ENCODE measurements at regions not wholly inside any gene's neighbourhood (a gene's known extent, or its start where the extent isn't known, plus 50 kb on each side); places are given as distances from the start of the nearest gene placed in this dataset.
"Not testable (repeated sequence)": the region's sequence is repeated elsewhere in the genome, so short reads cannot be mapped to it uniquely, and the experiment has no call there.

- no peaks in the 10 kb centered on the region for H3K36me3 ChIP-seq (ENCODE audit: control insufficient read depth, insufficient read depth, low read length)
- H3K4me1 ChIP-seq (ENCODE audit: control insufficient read depth, insufficient read depth, low read length): no peaks in the 10 kb centered on the region
- H3K9ac ChIP-seq (ENCODE audit: low read length): no peak overlapping the region
- no peak overlapping the region for H3K4me3 ChIP-seq (ENCODE audit: low read length)
- no peaks in the 10 kb centered on the region for H3K27me3 ChIP-seq (ENCODE audit: control insufficient read depth, insufficient read depth, low read length)
- H3K27ac ChIP-seq (ENCODE audit: low read depth, low read length): no peak overlapping the region
These were observed 1278.5 kb upstream of the ZEB2 start for GRCh38 chr2:145798419-145798818.

- Histone ChIP-seq H3K36me3 (ENCODE audit: control insufficient read depth, insufficient read depth, low read length) (no peaks in the 10 kb centered on the region), H3K9ac (ENCODE audit: low read length) (no peak overlapping the region), H3K4me3 (ENCODE audit: low read length) (no peak overlapping the region)
These were observed 1277.8 kb upstream of the ZEB2 start for GRCh38 chr2:145797692-145798091.

DNA sequence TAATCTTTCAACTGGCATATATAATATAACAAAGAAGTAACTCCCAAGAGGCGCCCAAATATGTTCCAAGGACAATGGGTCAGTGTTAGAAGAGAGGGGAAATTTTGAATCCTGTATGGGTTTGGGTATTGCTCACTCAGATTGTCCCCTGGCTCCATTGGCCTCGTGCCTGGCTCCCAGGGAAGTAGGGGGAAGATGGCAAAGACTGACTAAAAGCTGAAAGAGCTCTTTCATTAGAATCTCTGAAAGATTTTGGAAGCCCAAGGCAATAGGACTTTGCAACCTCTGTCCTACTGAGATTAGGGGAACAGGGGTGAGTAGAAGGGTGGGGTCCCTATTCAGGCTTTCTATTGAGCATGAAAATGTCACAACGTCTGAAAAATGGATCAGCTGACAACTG, 1272.8 kb upstream of the ZEB2 start:
- Histone ChIP-seq H3K27ac (ENCODE audit: low read depth, low read length) (no peak overlapping the region), H3K9ac (ENCODE audit: low read length) (no peak overlapping the region), H3K27me3 (ENCODE audit: control insufficient read depth, insufficient read depth, low read length) (no peaks in the 10 kb centered on the region), H3K4me3 (ENCODE audit: low read length) (no peak overlapping the region), H3K4me1 (ENCODE audit: control insufficient read depth, insufficient read depth, low read length) (no peaks in the 10 kb centered on the region), H3K36me3 (ENCODE audit: control insufficient read depth, insufficient read depth, low read length) (no peaks in the 10 kb centered on the region)

More at GRCh38 chr2:145797692-145798091, 1277.8 kb upstream of the ZEB2 start:
- H3K27ac ChIP-seq (ENCODE audit: low read depth, low read length): no peak overlapping the region
- no peaks in the 10 kb centered on the region for H3K4me1 ChIP-seq (ENCODE audit: control insufficient read depth, insufficient read depth, low read length)
- H3K27me3 ChIP-seq (ENCODE audit: control insufficient read depth, insufficient read depth, low read length): no peaks in the 10 kb centered on the region

- no peak overlapping the region for H3K27ac ChIP-seq (ENCODE audit: low read depth, low read length)
- no peaks in the 10 kb centered on the region for H3K27me3 ChIP-seq (ENCODE audit: control insufficient read depth, insufficient read depth, low read length)
- H3K4me3 ChIP-seq (ENCODE audit: low read length): no peak overlapping the region
- no peaks in the 10 kb centered on the region for H3K36me3 ChIP-seq (ENCODE audit: control insufficient read depth, insufficient read depth, low read length)
- H3K9ac ChIP-seq (ENCODE audit: low read length): no peak overlapping the region
- no peaks in the 10 kb centered on the region for H3K4me1 ChIP-seq (ENCODE audit: control insufficient read depth, insufficient read depth, low read length)
These were observed 1269.7 kb upstream of the ZEB2 start for GRCh38 chr2:145789636-145790035.

DNA sequence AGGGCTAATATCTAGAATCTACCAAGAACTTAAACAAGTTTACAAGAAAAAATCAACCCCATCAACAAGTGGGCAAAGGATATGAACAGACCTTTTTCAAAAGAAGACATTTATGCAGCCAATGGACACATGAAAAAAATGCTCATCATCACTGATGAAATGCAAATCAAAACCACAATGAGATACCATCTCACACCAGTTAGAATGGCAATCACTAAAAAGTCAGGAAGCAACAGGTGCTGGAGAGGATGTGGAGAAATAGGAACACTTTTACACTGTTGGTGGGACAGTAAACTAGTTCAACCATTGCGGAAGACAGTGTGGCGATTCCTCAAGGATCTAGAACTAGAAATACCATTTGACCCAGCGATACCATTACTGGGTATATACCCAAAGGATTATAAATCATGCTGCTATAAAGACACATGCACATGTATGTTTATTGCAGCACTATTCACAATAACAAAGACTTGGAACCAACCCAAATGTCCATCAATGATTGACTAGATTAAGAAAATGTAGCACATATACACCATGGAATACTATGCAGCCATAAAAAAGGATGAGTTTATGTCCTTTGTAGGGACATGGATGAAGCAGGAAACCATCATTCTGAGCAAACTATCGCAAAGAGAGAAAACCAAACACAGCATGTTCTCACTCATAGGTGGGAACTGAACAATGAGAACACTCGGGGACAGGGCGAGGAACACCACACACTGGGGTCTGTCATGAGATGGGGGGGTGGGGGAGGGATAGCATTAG, 1267.9 kb upstream of the ZEB2 start:
- not testable (repeated sequence) for H3K27ac ChIP-seq (ENCODE audit: low read depth, low read length); H3K27me3 ChIP-seq (ENCODE audit: control insufficient read depth, insufficient read depth, low read length); H3K36me3 ChIP-seq (ENCODE audit: control insufficient read depth, insufficient read depth, low read length); H3K9ac ChIP-seq (ENCODE audit: low read length); H3K4me1 ChIP-seq (ENCODE audit: control insufficient read depth, insufficient read depth, low read length); H3K4me3 ChIP-seq (ENCODE audit: low read length)

DNA sequence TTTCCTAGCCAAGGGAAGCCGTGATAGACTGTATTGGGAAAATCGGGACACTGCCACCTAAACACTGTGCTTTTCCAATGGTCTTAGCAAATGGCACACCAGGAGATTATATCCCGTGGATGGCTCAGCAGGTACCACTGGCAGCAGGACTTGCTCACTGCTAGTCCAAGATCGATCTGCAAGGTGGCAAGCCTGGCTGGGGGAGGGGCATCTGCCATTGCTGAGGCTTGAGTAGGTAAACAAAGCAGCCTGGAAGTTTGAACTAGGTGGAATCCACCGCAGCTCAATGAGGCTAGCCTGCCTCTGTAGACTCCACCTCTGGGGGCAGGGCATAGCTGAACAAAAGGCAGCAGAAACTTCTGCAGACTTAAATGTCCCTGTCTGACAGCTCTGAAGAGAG, 1262.7 kb upstream of the ZEB2 start:
- H3K4me1 ChIP-seq (ENCODE audit: control insufficient read depth, insufficient read depth, low read length); H3K4me3 ChIP-seq (ENCODE audit: low read length); H3K27me3 ChIP-seq (ENCODE audit: control insufficient read depth, insufficient read depth, low read length); H3K9ac ChIP-seq (ENCODE audit: low read length); H3K27ac ChIP-seq (ENCODE audit: low read depth, low read length); H3K36me3 ChIP-seq (ENCODE audit: control insufficient read depth, insufficient read depth, low read length): not testable (repeated sequence)

DNA sequence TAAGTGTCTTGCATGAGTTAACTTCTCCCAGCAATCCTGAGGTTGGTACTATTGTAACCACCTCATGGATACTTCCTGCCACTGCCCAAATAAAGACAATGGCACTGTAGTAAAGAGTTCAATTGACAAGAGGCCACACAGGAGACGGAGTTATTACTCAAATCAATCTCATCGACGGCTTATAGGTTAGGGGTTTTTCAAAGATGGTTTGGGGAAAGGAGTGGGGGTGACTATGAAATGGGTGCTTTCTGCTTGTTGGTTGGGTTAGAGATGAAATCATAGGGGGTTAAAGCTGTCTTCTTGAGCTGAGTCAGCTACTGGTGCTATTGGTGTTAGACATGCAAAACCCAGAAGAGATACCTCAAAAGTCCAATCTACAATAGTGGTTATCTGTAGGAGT, 1258.0 kb upstream of the ZEB2 start:
- no peaks in the 10 kb centered on the region for H3K36me3 ChIP-seq (ENCODE audit: control insufficient read depth, insufficient read depth, low read length)
- H3K4me1 ChIP-seq (ENCODE audit: control insufficient read depth, insufficient read depth, low read length): no peaks in the 10 kb centered on the region
- H3K27ac ChIP-seq (ENCODE audit: low read depth, low read length): no peak overlapping the region
- no peak overlapping the region for H3K9ac ChIP-seq (ENCODE audit: low read length)
- H3K27me3 ChIP-seq (ENCODE audit: control insufficient read depth, insufficient read depth, low read length): no peaks in the 10 kb centered on the region
- no peak overlapping the region for H3K4me3 ChIP-seq (ENCODE audit: low read length)

GRCh38 chr2:145777297-145777696, 1257.4 kb upstream of the ZEB2 start:
- Histone ChIP-seq H3K4me3 (ENCODE audit: low read length) (no peak overlapping the region), H3K9ac (ENCODE audit: low read length) (no peak overlapping the region), H3K27ac (ENCODE audit: low read depth, low read length) (no peak overlapping the region), H3K36me3 (ENCODE audit: control insufficient read depth, insufficient read depth, low read length) (no peaks in the 10 kb centered on the region), H3K27me3 (ENCODE audit: control insufficient read depth, insufficient read depth, low read length) (no peaks in the 10 kb centered on the region), H3K4me1 (ENCODE audit: control insufficient read depth, insufficient read depth, low read length) (no peaks in the 10 kb centered on the region)

GRCh38 chr2:145775591-145775990, 1255.7 kb upstream of the ZEB2 start:
- H3K9ac ChIP-seq (ENCODE audit: low read length): no peak overlapping the region

GRCh38 chr2:145771525-145771924, 1251.6 kb upstream of the ZEB2 start:
- no peaks in the 10 kb centered on the region for H3K36me3 ChIP-seq (ENCODE audit: control insufficient read depth, insufficient read depth, low read length)
- H3K4me1 ChIP-seq (ENCODE audit: control insufficient read depth, insufficient read depth, low read length): no peaks in the 10 kb centered on the region
- H3K4me3 ChIP-seq (ENCODE audit: low read length): no peak overlapping the region
- H3K27me3 ChIP-seq (ENCODE audit: control insufficient read depth, insufficient read depth, low read length): no peaks in the 10 kb centered on the region
- no peak overlapping the region for H3K9ac ChIP-seq (ENCODE audit: low read length)
- H3K27ac ChIP-seq (ENCODE audit: low read depth, low read length): no peak overlapping the region

More at GRCh38 chr2:145775591-145775990, 1255.7 kb upstream of the ZEB2 start:
- no peak overlapping the region for H3K4me3 ChIP-seq (ENCODE audit: low read length)
- H3K27ac ChIP-seq (ENCODE audit: low read depth, low read length): no peak overlapping the region
- no peaks in the 10 kb centered on the region for H3K36me3 ChIP-seq (ENCODE audit: control insufficient read depth, insufficient read depth, low read length)
- no peaks in the 10 kb centered on the region for H3K27me3 ChIP-seq (ENCODE audit: control insufficient read depth, insufficient read depth, low read length)
- H3K4me1 ChIP-seq (ENCODE audit: control insufficient read depth, insufficient read depth, low read length): no peaks in the 10 kb centered on the region

DNA sequence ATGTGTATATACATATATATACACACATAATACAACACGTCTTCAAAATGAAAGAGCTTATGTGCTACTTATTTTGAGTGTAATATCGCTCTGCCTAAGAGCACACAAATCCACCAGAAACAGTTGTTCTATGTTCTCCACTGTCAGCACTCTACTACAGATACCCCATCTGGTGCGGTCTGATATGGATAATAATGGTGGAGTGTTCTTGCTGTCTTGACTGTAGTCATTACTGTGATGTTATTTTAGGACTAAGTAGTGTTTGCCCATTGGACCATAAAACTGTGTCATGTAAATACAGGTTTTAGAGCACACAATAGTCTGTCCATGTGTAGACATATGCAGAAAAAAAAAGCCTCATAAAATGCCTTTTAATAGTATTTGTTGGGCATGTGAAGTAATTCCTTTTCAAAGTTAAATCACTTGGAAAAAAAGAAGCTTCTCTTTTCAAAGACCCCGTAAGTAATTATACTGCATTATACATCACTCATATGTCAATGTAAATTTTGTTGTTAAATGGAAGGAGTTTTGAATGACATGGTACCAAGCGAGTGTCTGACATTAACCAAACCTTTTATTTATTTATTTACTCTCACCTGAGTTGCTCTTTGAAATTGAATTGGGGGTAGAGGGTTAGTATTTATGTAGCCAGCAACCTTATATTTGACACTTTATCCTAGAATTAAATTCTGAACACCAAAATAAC, 1249.2 kb upstream of the ZEB2 start:
- Histone ChIP-seq H3K4me1 (ENCODE audit: control insufficient read depth, insufficient read depth, low read length) (no peaks in the 10 kb centered on the region), H3K9ac (ENCODE audit: low read length) (no peak overlapping the region), H3K27ac (ENCODE audit: low read depth, low read length) (no peak overlapping the region), H3K36me3 (ENCODE audit: control insufficient read depth, insufficient read depth, low read length) (no peaks in the 10 kb centered on the region), H3K4me3 (ENCODE audit: low read length) (no peak overlapping the region), H3K27me3 (ENCODE audit: control insufficient read depth, insufficient read depth, low read length) (no peaks in the 10 kb centered on the region)

DNA sequence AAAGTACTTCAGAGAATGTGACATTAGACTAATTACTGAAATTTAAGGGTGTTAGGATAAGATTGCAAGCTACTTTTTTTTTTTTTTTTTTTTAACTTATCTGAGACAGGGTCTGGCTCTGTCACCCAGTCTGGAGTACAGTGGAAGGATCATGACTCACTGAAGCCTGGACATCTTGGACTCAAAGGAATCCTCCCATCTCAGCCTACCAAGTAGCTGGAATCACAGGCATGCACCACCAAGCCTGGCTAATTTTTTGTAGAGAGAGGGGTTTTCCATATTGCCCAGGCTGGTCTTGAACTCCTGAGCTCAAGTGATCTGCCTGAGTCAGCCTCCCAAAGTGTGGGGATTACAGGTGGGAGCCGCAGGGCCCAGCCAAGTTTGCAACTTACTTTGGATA, 1246.0 kb upstream of the ZEB2 start:
- no peaks in the 10 kb centered on the region for H3K27me3 ChIP-seq (ENCODE audit: control insufficient read depth, insufficient read depth, low read length)
- H3K4me3 ChIP-seq (ENCODE audit: low read length): no peak overlapping the region
- no peak overlapping the region for H3K27ac ChIP-seq (ENCODE audit: low read depth, low read length)
- H3K4me1 ChIP-seq (ENCODE audit: control insufficient read depth, insufficient read depth, low read length): no peaks in the 10 kb centered on the region
- no peaks in the 10 kb centered on the region for H3K36me3 ChIP-seq (ENCODE audit: control insufficient read depth, insufficient read depth, low read length)
- no peak overlapping the region for H3K9ac ChIP-seq (ENCODE audit: low read length)

DNA sequence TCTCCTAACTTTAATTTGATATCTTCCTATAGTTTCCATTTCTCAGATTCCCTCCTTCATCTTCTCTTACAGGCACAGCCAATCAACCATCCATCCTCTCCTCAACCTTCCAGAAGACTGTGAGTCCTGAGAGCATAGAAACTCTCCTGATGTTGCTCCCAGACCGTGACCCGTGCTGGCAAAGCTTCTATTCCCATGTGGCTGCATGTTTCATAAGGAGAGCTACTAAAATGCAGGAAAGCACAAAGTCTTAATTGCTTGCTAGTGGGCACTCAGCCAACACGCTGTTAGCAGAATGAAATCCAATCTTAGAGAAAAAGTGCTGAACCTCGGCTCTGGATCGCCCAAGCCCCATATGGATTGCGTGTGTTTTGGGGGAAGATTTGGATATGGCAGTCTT, 1244.7 kb upstream of the ZEB2 start:
- H3K27ac ChIP-seq (ENCODE audit: low read depth, low read length): no peak overlapping the region
- H3K4me3 ChIP-seq (ENCODE audit: low read length): no peak overlapping the region
- H3K27me3 ChIP-seq (ENCODE audit: control insufficient read depth, insufficient read depth, low read length): no peaks in the 10 kb centered on the region
- no peak overlapping the region for H3K9ac ChIP-seq (ENCODE audit: low read length)
- H3K4me1 ChIP-seq (ENCODE audit: control insufficient read depth, insufficient read depth, low read length): no peaks in the 10 kb centered on the region
- no peaks in the 10 kb centered on the region for H3K36me3 ChIP-seq (ENCODE audit: control insufficient read depth, insufficient read depth, low read length)

Data from rectal smooth muscle tissue (tissue), 1 donor.